Coronary artery (tissue), 2 donors: ENCODE measurements at regions not wholly inside any gene's neighbourhood (a gene's known extent, or its start where the extent isn't known, plus 50 kb on each side); places are given as distances from the start of the nearest gene placed in this dataset.

Experiments used
- DNase-seq: peaks from one replicate; pipeline ENCODE4 v3.0.0-alpha.2; 2017; ENCODE audit warnings: low spot score
- H3K27ac ChIP-seq, 2 donors: fragments of 200-600 bp; sonication (generic); one replicate each; pipeline ENCODE4 v1.5.1; 2016 to 2019
- H3K4me3 ChIP-seq: fragments of 200-600 bp; sonication (generic); 2 replicates; pipeline ENCODE4 v1.5.1; 2016; ENCODE audit warnings: mild to moderate bottlenecking, moderate library complexity
- TF ChIP-seq, protein P1 (sequence below): fragments of 200-600 bp; sonication (generic); IDR thresholded peaks from one replicate; pipeline ENCODE4 v1.5.1; 2019; ENCODE audit warnings: antibody characterized with exemption

- no peak for DNase-seq
- H3K27ac ChIP-seq: peak overlapping the region in 1 of 2 donors; percentile 18
- TF ChIP-seq, protein P1, sequence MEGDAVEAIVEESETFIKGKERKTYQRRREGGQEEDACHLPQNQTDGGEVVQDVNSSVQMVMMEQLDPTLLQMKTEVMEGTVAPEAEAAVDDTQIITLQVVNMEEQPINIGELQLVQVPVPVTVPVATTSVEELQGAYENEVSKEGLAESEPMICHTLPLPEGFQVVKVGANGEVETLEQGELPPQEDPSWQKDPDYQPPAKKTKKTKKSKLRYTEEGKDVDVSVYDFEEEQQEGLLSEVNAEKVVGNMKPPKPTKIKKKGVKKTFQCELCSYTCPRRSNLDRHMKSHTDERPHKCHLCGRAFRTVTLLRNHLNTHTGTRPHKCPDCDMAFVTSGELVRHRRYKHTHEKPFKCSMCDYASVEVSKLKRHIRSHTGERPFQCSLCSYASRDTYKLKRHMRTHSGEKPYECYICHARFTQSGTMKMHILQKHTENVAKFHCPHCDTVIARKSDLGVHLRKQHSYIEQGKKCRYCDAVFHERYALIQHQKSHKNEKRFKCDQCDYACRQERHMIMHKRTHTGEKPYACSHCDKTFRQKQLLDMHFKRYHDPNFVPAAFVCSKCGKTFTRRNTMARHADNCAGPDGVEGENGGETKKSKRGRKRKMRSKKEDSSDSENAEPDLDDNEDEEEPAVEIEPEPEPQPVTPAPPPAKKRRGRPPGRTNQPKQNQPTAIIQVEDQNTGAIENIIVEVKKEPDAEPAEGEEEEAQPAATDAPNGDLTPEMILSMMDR: no peak
- no peak overlapping the region for H3K4me3 ChIP-seq
Observed at GRCh38 chr1:229028987-229029878, 241.7 kb upstream of the RAB4A start.

GRCh38 chr1:229029879-229030235 is 241.1 kb upstream of the RAB4A start:
- peak overlapping the region in 1 of 2 donors; percentile 18 for H3K27ac ChIP-seq
- TF ChIP-seq, protein P1: no peak
- H3K4me3 ChIP-seq: no peak overlapping the region
- no peak for DNase-seq

GRCh38 chr1:229030630-229031029 is 240.3 kb upstream of the RAB4A start:
- no peak for DNase-seq
- Histone ChIP-seq H3K4me3 (no peak overlapping the region), H3K27ac (no peak overlapping the region)
- TF ChIP-seq, protein P1: no peak

- no peak for DNase-seq
- TF ChIP-seq, protein P1: no peak
- no peak overlapping the region for H3K27ac ChIP-seq
- H3K4me3 ChIP-seq: no peak overlapping the region
Observed at GRCh38 chr1:229031061-229031460, 239.8 kb upstream of the RAB4A start.

DNA sequence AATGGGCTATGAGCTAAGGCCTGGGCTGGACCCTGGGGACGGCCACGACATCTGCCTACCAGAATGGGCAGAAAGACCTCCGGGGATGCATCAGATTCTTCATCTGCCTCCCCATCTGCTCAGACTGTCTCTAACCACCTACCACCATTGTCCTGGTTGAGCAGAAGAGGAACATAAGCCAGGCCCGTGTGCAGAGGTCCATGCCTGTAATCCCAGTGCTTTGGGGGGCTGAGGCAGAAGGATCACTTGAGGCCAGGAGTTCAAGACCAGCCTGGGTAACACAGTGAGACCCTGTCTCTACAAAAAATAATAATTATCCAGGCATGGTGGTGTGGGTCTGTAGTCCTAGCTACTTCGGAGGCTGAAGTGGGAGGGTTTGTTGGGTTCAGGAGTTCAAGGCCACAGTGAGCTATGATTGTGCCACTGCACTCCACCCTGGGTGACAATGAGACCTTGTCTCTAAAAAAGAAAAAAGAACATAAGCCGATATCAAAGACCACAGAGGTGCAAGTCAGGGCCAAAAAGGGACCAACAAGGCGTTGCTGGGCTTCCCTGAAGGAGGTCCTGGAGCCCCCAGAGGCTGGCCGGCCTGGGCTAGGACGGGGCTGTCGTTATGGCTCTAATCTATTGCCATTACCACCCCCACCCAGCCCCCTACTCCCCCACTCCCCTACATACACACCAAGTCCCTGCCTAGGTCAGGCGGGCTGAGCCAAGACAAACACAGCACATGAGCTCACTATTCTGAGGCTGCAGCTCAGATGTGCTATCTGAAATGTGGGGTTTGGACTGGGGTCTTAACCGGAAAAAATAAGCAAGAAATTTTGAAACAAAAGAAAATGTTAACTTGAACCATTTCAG is 239.2 kb upstream of the RAB4A start:
- DNase-seq: no peak

GRCh38 chr1:229032375-229032774 is 238.5 kb upstream of the RAB4A start:
- Histone ChIP-seq H3K27ac (no peak overlapping the region), H3K4me3 (no peak overlapping the region)
- TF ChIP-seq, protein P1: no peak
- no peak for DNase-seq

More for the DNA sequence above, 239.2 kb upstream of the RAB4A start:
- Histone ChIP-seq H3K27ac (no peak overlapping the region), H3K4me3 (no peak overlapping the region)
- TF ChIP-seq, protein P1: no peak
